Activated naive CD4-positive, alpha-beta T cell treated with anti-CD3 and anti-CD28 coated beads, Interleukin-2, amount 50 U/mL, for 72 hours (primary cell): ENCODE measurements at regions not wholly inside any gene's neighbourhood (a gene's known extent, or its start where the extent isn't known, plus 50 kb on each side); places are given as distances from the start of the nearest gene placed in this dataset.
"Not testable (repeated sequence)": the region's sequence is repeated elsewhere in the genome, so short reads cannot be mapped to it uniquely, and the experiment has no call there.

Experiments used
- ATAC-seq, 2 donors: fragments of 150-1000 bp; cut with Tn5 transposase; 2 replicates each; pipeline ENCODE4 v1.10.0; 2021; ENCODE audit warnings: mild to moderate bottlenecking in 2 of 2, moderate library complexity in 2 of 2
- DNase-seq, 2 donors: peaks; one replicate each; pipeline ENCODE4 v3.0.0; 2021 to 2022; ENCODE audit warnings: low spot score in 2 of 2
- H3K27ac Mint-ChIP-seq, 2 donors: one replicate each; pipeline ENCODE4 v1.8.0; 2022; ENCODE audit warnings: mild to moderate bottlenecking in 2 of 2, mixed read lengths in 2 of 2
- H3K36me3 Mint-ChIP-seq, 2 donors: one replicate each; pipeline ENCODE4 v1.8.0; 2022; ENCODE audit warnings: mixed read lengths in 2 of 2
- H3K9me3 Mint-ChIP-seq, 2 donors: one replicate each; pipeline ENCODE4 v1.8.0; 2022; ENCODE audit warnings: mixed read lengths in 2 of 2

- Mint-ChIP-seq H3K36me3 (no peaks in the 10 kb centered on the region), H3K27ac (no peak overlapping the region), H3K9me3 (peaks cover 0 to 3% of the 10 kb centered on the region in 2 donors)
- DNase-seq (no peak), ATAC-seq (no peak)
Observed at GRCh38 chr3:90092994-90093393, 985.6 kb downstream of the EPHA3 start.

DNA sequence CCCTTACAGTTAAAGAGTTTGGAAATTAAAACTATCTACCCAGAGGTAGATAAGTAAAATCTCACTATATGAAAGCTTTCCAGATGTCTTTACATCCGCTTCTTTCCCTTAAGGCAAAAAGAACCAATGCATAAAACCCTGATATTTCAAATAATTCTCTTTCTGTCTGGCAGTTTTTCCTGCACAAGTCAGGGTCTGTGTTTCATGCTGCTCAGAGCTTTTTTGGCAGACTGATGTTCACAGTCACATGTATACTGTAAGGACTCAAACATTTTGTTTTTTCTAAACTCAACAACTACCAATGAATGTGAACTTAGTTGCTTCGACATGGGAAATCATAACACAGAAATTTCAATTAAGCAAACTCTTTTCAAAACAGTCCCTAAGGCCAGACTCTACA lies 988.4 kb downstream of the EPHA3 start:
- H3K27ac Mint-ChIP-seq = no peak overlapping the region
- no peak for ATAC-seq

DNA sequence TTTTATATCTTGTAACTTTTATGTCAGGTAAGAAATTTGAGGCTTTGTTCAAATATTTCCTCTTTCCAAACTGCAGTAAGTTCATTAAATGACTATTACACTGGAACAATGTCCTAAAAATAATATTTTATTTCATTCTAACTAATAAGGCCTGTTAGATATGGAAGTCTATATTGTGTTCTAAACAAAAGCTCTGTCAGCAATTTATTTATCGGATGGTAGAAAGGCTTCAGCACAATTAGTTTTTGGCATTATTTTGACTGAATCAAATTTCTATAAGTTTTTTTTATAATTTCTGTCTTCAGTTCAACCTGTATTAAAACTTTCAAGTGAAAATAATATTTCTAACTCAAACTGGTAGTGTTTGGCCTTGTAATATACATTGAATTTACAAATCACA lies 992.1 kb downstream of the EPHA3 start:
- Mint-ChIP-seq H3K36me3 (no peaks in the 10 kb centered on the region), H3K9me3 (peaks cover 0 to 10% of the 10 kb centered on the region in 2 donors)
- no peak for ATAC-seq

More for the DNA sequence above, 988.4 kb downstream of the EPHA3 start:
- DNase-seq = no peak
- Mint-ChIP-seq H3K9me3 (peaks cover 0 to 3% of the 10 kb centered on the region in 2 donors), H3K36me3 (no peaks in the 10 kb centered on the region)

DNA sequence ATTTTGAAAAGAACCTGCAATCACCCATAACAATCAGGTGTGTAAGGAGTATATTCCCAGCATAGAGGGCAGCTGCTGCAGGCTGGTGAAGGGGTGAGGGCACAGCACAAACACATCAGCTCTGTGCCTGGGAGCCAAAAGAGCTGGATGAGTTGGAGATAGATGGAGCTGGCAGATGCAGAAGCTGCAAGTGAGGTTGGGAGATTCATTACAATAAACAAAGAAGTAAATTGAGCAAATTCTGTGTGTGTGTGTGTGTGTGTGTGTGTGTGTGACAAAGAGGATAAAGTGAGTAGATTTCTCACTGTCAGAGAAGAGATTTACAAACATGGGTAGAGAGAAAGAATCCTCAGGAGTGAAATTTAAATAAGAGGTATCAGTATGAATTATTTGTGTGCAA lies 994.7 kb downstream of the EPHA3 start:
- H3K27ac Mint-ChIP-seq = no peak overlapping the region
- H3K9me3 Mint-ChIP-seq = peaks cover 0 to 7% of the 10 kb centered on the region in 2 donors
- peaks cover 0 to 6% of the 10 kb centered on the region in 2 donors for H3K36me3 Mint-ChIP-seq
- DNase-seq (no peak), ATAC-seq (no peak)

More for the DNA sequence above, 992.1 kb downstream of the EPHA3 start:
- DNase-seq = no peak
- no peak overlapping the region for H3K27ac Mint-ChIP-seq

GRCh38 chr3:90121326-90121725 lies 1013.9 kb downstream of the EPHA3 start:
- H3K36me3 Mint-ChIP-seq = peaks cover 0 to 4% of the 10 kb centered on the region in 2 donors
- no peak for ATAC-seq
- H3K9me3 Mint-ChIP-seq = peaks cover 4 to 9% of the 10 kb centered on the region in 2 donors
- H3K27ac Mint-ChIP-seq = no peak overlapping the region
- DNase-seq = no peak

- ATAC-seq = no peak
- Mint-ChIP-seq H3K9me3 (peaks cover 12 to 20% of the 10 kb centered on the region in 2 donors), H3K36me3 (no peaks in the 10 kb centered on the region), H3K27ac (no peak overlapping the region)
- DNase-seq = no peak
Observed at GRCh38 chr3:90128391-90128790, 1021.0 kb downstream of the EPHA3 start.

DNA sequence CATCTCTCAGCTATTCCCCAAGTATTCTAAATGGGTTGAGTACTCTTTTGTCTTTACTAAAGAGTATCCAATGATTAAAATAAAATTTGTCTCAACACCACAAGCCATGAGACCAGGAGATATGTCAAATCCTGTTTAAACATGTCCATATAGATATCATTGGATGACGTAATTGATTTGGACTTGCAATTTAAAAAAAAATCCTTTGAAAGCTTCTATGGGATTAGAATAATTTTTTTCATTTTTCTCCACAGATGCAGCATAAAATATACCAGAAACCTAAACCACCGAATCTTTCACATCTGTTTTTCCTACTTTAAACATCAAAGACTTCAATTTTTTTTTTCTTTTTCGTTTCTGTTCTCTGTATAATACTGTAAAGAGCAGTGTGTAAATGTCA lies 1022.3 kb downstream of the EPHA3 start:
- H3K9me3 Mint-ChIP-seq = peaks cover 15 to 26% of the 10 kb centered on the region in 2 donors
- no peaks in the 10 kb centered on the region for H3K36me3 Mint-ChIP-seq
- no peak overlapping the region for H3K27ac Mint-ChIP-seq
- DNase-seq = no peak
- ATAC-seq = no peak

DNA sequence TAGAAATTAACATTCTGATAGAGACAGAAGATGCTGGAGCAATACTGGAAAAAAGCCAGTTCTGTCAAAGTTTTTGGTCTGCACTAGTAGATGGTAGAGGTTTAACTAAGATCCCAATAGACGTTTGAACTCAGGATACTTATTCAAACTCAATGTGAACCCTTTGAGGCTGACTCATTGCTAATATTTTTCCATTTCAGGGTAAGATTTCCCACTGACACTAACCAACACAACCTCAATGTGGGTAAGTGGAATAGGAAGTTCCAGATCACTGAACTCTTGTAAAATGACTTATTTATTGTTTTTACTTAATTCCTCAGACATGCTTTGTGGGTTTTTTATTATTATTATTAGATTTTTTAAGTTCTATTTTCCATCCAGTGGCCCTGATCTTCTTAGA lies 1024.8 kb downstream of the EPHA3 start:
- H3K9me3 Mint-ChIP-seq = peaks cover 8 to 20% of the 10 kb centered on the region in 2 donors
- ATAC-seq = no peak
- no peak for DNase-seq
- H3K27ac Mint-ChIP-seq = no peak overlapping the region
- H3K36me3 Mint-ChIP-seq = no peaks in the 10 kb centered on the region

DNA sequence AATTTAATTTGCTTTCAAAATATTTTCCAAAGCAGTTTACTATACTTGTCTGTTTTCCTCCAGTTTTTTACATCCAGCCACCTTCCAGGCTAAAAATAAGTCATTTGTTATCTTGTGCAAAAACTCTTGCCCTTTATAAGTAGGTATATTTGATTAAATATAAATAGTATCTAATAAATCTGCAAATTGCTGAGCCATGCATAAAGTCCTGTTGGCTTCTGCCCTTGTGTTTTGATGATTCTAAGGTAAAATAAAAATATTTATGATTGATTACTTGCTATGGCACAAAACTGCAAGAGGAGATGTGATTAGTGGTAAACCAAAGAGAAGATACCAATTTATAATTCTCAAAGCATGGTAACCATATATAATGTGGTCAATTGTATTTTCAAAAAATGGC lies 1026.7 kb downstream of the EPHA3 start:
- Mint-ChIP-seq H3K27ac (no peak overlapping the region), H3K36me3 (no peaks in the 10 kb centered on the region), H3K9me3 (peaks cover 8 to 23% of the 10 kb centered on the region in 2 donors)
- ATAC-seq (no peak), DNase-seq (no peak)

DNA sequence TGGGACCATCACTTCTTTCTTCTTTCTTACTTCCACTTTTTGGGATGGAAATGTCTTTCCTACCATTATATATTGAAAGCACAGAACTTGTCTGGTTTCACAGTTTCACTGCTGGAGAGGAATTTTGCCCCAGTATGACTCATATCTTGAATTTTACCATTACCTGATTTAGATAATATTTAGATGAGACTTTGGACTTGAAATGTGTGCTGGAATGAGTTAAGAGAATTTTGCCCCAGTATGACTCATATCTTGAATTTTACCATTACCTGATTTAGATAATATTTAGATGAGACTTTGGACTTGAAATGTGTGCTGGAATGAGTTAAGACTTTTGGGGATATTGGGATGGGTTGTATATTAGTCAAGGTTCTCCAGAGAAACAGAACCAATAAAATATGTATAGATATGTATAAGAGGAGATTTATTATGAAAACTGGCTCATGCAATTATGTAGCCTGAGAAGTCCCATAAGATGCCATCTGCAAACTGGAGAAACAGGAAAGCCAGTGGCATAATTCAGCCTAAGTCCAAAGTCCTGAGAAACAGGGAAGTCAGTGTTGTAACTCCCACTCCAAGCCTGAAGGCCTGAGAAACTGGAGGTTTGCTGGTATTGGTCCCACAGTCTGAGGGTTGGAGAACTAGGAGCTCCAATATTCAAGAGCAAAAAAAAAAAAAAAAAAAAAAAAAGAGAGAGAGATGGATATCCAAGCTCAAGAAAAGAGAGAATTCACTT lies 1029.2 kb downstream of the EPHA3 start:
- Mint-ChIP-seq H3K36me3 (no peaks in the 10 kb centered on the region), H3K27ac (no peak overlapping the region), H3K9me3 (peaks cover 8 to 19% of the 10 kb centered on the region in 2 donors)
- no peak for DNase-seq
- ATAC-seq = no peak

- DNase-seq (no peak), ATAC-seq (no peak)
- H3K36me3 Mint-ChIP-seq = no peaks in the 10 kb centered on the region
- H3K27ac Mint-ChIP-seq = no peak overlapping the region
- H3K9me3 Mint-ChIP-seq = peaks cover 4 to 9% of the 10 kb centered on the region in 2 donors
Observed at GRCh38 chr3:90145094-90145860, 1037.9 kb downstream of the EPHA3 start.

- no peak overlapping the region for H3K27ac Mint-ChIP-seq
- DNase-seq = no peak
- ATAC-seq = no peak
- H3K36me3 Mint-ChIP-seq = peaks cover 0 to 5% of the 10 kb centered on the region in 2 donors
- peaks cover 4 to 14% of the 10 kb centered on the region in 2 donors for H3K9me3 Mint-ChIP-seq
Observed at GRCh38 chr3:90180096-90180495, 1072.7 kb downstream of the EPHA3 start.

- DNase-seq = no peak
- Mint-ChIP-seq H3K36me3 (peaks cover 0 to 5% of the 10 kb centered on the region in 2 donors), H3K27ac (no peak overlapping the region), H3K9me3 (peaks cover 4 to 14% of the 10 kb centered on the region in 2 donors)
- ATAC-seq = no peak
Observed at GRCh38 chr3:90180543-90180942, 1073.1 kb downstream of the EPHA3 start.

- not testable (repeated sequence) for ATAC-seq, H3K36me3 Mint-ChIP-seq, H3K9me3 Mint-ChIP-seq, DNase-seq, H3K27ac Mint-ChIP-seq
Observed at GRCh38 chr3:90182291-90182976, 1075.0 kb downstream of the EPHA3 start.

DNA sequence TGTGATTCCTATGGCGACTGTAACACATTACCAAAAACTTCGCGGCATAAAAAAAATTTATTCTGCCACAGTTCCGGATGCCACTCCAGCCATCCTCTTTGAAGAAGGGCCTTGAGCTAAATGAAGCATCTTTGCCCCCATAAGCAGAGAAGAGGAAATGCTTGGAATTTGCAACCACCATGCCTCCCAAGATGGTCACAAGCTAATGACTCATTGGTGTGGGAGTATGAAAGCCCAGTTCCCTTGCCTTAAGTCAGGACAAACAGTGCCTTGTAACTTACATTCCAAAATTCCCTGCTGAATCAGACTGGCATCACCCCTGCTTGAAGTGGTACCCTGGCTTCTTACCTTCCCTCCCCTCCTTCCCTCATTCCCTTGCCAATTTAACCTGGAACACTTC lies 1077.4 kb downstream of the EPHA3 start:
- peaks cover 0 to 5% of the 10 kb centered on the region in 2 donors for H3K9me3 Mint-ChIP-seq
- no peak overlapping the region for H3K27ac Mint-ChIP-seq
- H3K36me3 Mint-ChIP-seq = no peaks in the 10 kb centered on the region
- no peak for DNase-seq
- no peak for ATAC-seq

DNA sequence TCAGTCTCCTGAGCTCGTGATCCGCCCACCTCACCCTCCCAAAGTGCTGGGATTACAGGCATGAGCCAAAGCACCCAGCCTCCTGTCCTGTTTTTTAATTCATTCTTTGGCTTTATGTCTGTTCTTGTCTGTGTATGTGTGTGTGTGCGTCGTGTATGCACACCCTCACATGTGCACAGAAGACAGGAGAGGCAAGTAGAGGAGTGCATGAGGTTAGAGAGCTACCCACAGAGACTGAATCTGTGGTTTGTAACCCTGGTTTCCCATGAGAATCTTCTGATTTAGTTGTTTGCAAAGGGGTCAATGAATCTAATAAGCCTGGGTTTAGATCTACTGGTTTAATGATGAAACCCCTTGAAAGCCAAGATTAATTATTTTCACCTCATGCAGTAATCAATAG lies 1090.0 kb downstream of the EPHA3 start:
- H3K9me3 Mint-ChIP-seq = peaks cover 13 to 17% of the 10 kb centered on the region in 2 donors
- not testable (repeated sequence) for H3K36me3 Mint-ChIP-seq, ATAC-seq, DNase-seq, H3K27ac Mint-ChIP-seq

DNA sequence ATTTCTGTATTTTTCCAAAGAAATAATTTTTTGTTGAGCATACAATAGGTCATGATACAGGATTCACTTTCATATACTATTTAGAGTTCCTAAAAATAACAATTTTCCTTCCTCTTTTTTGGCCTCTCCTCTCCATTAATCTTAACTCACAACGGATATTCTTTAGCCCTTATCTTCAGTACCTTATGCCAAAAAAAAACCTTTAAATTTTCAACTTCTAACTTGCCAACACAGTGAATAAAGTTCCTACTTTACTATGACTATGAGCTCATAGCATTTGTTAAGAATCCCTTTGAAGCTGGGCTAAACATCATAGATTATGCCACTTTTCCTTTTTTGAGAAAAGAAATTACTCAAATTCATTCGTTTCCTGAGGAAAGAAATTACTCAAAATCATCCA lies 1095.5 kb downstream of the EPHA3 start:
- peaks cover 15 to 17% of the 10 kb centered on the region in 2 donors for H3K9me3 Mint-ChIP-seq
- DNase-seq, H3K36me3 Mint-ChIP-seq, H3K27ac Mint-ChIP-seq, ATAC-seq: not testable (repeated sequence)
